Neural cell (in vitro differentiated cells): ENCODE measurements at regions not wholly inside any gene's neighbourhood (a gene's known extent, or its start where the extent isn't known, plus 50 kb on each side); places are given as distances from the start of the nearest gene placed in this dataset.

Experiments
- CTCF ChIP-seq: fragments of 450-650 bp; IDR thresholded peaks from 2 replicates; pipeline ENCODE4 v1.5.1; 2014; ENCODE audit warnings: antibody characterized with exemption, mild to moderate bottlenecking, moderate library complexity; ENCODE audit not compliant: poor library complexity, severe bottlenecking
- EP300 ChIP-seq: fragments of 450-650 bp; conservative IDR thresholded peaks from 2 replicates; pipeline ENCODE4 v1.6.1; 2014; ENCODE audit warnings: antibody characterized with exemption, mild to moderate bottlenecking, moderate library complexity; ENCODE audit not compliant: poor library complexity, severe bottlenecking
- POLR2AphosphoS5 ChIP-seq: IDR thresholded peaks from 2 replicates; pipeline ENCODE4 v1.6.1; 2012
- RAD21 ChIP-seq: fragments of 450-650 bp; conservative IDR thresholded peaks from 2 replicates; pipeline ENCODE4 v1.6.1; 2014; ENCODE audit warnings: antibody characterized with exemption, mild to moderate bottlenecking, moderate library complexity
- REST ChIP-seq: IDR thresholded peaks from 2 replicates; pipeline ENCODE4 v1.6.1; 2012; ENCODE audit warnings: borderline replicate concordance
- SMC3 ChIP-seq: fragments of 450-650 bp; conservative IDR thresholded peaks from 2 replicates; pipeline ENCODE4 v1.6.1; 2014; ENCODE audit warnings: antibody characterized with exemption, mild to moderate bottlenecking, moderate library complexity; ENCODE audit not compliant: poor library complexity
- TAF1 ChIP-seq: IDR thresholded peaks from 2 replicates; pipeline ENCODE4 v1.6.1; 2012; ENCODE audit warnings: low read depth

- TF ChIP-seq CTCF, result no peak
- TF ChIP-seq RAD21, result peak; percentile 21
- no peak for TF ChIP-seq EP300
- TF ChIP-seq POLR2AphosphoS5, result no peak
- TF ChIP-seq REST, result no peak
- TF ChIP-seq TAF1, result no peak
- TF ChIP-seq SMC3, result no peak
These were observed 612.9 kb upstream of the TLE4 start for GRCh38 chr9:78958892-78959291.
